ENCODE measurements at regions not wholly inside any gene's neighbourhood (a gene's known extent, or its start where the extent isn't known, plus 50 kb on each side); places are given as distances from the start of the nearest gene placed in this dataset.

DNA sequence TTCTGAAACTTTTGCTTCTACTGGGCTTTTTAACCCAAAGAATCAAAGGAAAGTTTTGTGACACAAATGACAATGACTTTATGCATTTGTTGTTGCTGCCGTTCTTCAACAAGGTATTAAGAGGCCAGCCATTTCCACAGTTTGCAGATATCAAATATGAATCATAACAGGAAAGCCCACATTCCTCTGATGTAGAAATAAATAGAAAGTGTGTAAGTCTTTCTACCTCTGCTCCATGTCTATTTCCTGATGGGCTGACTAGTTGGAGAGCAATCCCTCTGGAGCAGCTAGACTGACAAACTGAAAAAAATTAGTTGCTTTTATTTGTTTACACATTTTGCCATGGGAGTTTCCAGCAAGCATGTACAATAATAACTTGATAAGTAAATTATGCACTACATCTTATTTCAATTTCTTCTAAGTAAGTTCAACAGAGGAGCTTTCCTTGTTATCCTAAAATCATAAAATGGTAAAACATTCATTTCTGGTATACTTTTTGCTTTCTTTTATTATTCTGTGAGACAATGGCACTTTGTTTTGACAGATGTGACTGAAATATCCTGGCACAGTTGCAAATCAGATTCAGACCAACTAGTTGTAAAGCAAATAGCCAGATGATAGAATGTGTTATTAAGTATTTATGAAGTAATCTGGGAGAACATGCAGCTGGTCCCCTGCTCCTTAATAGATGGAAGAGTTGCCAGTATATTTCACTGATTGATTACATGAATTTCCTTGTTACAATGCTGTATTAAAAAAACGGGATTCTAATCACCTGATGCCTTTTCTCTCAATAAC, 266.7 kb downstream of the METTL4 start:
- DNase-seq (ENCODE audit: low read depth): peak; percentile 4

DNA sequence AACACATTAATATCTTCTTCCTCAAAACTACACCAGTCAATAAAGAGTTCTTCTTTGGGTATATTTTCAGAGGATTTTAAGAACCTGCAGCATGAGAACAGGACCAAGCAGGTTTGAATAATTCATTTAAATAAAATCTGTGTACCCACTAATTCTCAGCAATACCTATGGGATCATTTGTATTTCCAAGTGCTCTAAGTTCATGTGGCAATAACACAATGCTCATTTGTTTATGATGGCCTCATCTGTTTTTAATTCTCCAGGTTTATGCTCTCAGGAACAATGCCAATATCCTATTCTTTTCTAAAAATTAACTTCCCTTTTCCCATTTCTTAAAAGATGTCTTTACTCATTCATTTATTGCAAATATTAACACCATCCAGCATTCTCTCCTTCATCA, 264.7 kb downstream of the METTL4 start:
- no peak for DNase-seq (ENCODE audit: low read depth)

- no peak for DNase-seq (ENCODE audit: low read depth)
These were observed 260.4 kb downstream of the METTL4 start for GRCh38 chr18:2310886-2311285.

DNA sequence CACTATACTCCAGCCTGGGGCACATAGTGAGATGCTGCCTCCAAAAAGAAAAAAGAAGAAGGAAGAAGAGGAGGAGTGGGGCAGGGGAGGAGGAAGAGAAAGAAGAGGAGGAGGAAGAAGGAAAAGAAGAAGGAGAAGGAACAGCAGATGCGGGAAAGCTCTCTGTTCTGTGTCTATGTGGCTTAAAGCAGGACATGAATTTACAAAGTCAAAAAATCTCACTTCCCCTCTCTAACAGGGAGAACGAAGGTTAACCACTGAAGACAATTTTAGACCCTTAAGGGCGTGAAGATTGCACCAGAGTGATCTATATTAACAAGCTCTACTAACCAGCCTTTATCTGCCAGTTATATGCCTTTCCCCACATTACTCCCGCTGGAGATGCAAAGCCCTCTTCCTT, 258.9 kb downstream of the METTL4 start:
- no peak for DNase-seq (ENCODE audit: low read depth)

- DNase-seq (ENCODE audit: low read depth): no peak
These were observed 258.0 kb downstream of the METTL4 start for GRCh38 chr18:2313332-2313731.

- peak; percentile 22 for DNase-seq (ENCODE audit: low read depth)
These were observed 255.1 kb downstream of the METTL4 start for GRCh38 chr18:2316082-2316750.

DNA sequence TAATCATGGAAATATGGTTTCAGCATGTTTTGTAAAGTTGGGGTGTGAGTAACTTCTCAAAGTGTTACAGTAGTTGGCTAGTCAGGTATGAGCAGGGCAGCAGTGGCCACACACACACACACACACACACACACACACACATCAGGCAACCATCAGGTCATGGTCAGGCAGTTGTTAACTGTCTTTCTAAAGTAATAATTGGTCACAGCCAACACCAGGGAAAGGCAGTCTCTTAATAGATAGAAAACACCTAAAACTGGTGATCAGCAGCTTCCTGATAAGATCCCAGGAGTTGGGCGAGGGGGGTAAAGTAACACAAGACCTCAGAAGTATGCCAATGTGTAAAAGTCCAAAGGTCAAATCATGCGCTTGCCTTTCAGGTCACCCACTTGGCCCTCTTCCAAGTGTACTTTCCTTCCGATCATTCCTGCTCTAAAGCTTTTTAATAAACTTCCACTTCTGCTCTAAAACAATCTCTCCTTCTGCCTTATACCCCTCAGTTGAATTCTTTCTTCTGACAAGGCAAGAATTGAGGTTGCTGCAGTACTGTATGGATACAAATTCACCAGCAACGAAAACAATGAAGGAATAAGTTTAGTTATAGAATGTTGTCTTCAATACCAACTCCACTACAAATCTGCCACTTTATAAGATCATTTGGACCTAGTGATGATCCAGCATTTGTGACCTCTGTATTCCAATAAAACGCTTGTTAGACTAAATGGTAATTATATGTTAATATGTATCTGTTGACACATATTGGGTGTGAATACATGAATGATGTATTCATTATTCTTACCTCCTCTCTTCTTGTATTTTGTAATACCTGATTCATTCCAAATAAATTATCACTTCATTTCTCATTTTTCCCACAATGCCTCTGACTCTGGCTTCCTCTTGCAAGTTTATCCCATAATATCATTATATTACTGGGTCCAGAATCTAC, 254.3 kb downstream of the METTL4 start:
- DNase-seq (ENCODE audit: low read depth): peak; percentile 4

- no peak for DNase-seq (ENCODE audit: low read depth)
These were observed 246.8 kb downstream of the METTL4 start for GRCh38 chr18:2324459-2324858.

DNA sequence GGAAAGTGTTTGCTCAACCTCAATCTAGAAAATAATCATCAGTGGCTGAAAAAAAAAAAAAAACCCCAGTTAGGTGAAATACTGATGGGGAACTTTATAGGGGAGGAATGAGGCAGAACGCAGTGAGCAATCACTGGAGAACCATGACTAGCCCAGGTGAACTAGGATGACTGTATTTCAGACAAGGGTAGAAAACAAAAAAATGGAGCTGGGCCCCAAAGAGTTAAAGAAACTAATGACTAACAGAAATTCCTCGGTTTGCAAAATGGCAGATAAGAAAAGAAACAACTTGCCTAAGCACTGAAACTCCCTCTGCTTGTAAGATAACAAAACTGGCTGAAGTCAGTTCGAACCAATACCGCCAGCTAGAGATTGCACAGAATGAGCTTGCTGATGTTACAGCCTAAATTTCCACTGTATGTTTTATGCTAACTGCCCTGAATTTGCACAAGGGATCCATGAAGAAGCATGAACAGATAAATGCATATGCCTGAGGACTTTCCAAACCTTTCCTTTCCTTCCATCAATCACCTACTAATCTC, 245.9 kb downstream of the METTL4 start:
- peak; percentile 15 for DNase-seq (ENCODE audit: low read depth)

- no peak for DNase-seq (ENCODE audit: low read depth)
These were observed 245.4 kb downstream of the METTL4 start for GRCh38 chr18:2325933-2326332.

GRCh38 chr18:2326999-2327398, 244.3 kb downstream of the METTL4 start:
- no peak for DNase-seq (ENCODE audit: low read depth)

- DNase-seq (ENCODE audit: low read depth): no peak
These were observed 240.5 kb downstream of the METTL4 start for GRCh38 chr18:2330764-2331163.

DNA sequence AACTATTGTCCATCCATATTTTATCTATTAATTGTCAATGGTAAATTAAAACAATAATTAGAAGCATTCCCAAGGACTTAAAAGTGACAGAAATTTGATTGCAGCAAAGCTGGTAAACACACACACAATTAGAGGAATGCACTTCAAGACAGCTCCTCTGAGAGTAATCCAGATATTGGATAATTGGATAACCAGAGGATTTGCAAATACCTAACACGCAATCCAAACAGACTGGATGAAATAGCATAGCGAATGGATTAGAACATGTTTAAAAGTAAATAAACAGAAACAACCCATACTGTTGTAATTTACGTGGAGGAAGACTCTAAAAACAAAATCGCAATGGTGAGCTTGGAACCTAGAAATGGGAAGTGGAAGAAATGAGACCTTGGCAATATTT, 239.8 kb downstream of the METTL4 start:
- DNase-seq (ENCODE audit: low read depth): no peak

- DNase-seq (ENCODE audit: low read depth): no peak
These were observed 234.5 kb downstream of the METTL4 start for GRCh38 chr18:2336690-2337392.

DNA sequence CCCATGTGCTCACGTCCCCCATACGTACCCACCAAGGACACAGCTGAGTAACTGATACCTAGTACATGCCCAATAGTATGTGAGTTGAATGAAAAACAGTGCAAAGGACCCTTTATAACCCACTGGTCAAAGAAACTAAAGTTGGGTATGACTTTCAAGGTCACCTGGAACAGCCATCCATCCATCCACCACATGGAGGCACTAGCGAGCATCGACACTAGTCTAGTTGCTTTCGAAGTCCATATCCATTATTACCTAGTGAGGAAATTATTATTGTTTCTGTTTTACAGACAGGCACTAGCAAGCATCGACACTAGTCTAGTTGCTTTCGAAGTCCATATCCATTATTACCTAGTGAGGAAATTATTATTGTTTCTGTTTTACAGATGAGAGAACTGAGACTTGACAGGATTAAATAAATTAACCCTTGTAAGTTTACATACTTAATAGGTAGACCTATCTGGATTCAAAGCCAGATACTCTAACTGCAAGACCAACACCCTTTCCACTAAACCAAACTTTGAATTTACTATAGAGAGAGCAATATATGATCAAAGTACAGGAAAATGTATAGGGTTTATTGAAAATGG, 233.7 kb downstream of the METTL4 start:
- peak; percentile 19 for DNase-seq (ENCODE audit: low read depth)

GRCh38 chr18:2338601-2339000, 232.7 kb downstream of the METTL4 start:
- DNase-seq (ENCODE audit: low read depth): no peak

DNA sequence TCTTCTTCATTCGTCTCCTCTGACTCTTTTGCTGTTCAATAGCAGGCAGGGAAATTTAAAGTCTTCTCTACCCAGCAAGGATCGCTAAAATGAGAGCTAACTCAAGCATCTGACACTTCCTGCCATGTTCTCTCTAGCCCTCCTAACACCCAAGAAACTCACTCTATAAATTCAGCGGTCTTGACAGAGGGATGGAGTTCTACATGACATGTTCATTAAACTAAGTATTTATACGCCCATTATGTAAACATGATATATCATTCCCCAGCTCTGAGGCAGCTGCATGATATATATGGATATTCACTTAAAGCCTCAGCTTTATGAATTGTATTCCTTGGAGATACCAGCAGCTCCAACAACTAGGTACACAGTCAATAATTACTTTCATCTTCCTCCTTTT, 231.0 kb downstream of the METTL4 start:
- no peak for DNase-seq (ENCODE audit: low read depth)

DNA sequence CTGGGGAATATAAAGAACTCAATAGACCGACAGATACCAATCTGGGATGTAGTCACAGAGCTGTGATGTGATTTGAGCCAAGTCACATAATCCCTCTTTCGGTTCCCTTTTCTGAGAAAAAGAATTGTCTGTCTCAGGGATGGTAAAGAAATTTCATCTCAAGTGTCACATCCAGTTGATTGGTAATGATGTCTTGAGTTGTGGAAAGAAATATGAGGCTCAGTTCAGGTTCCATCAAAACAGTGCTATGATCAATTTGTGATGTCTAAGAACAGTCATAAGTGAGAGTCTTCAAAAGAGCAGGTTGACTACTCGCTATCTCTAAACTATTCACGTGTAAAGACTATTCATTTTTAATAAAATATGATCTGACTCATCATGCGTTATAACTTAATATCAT, 223.3 kb downstream of the METTL4 start:
- no peak for DNase-seq (ENCODE audit: low read depth)

- no peak for DNase-seq (ENCODE audit: low read depth)
These were observed 220.0 kb downstream of the METTL4 start for GRCh38 chr18:2351126-2351850.

DNA sequence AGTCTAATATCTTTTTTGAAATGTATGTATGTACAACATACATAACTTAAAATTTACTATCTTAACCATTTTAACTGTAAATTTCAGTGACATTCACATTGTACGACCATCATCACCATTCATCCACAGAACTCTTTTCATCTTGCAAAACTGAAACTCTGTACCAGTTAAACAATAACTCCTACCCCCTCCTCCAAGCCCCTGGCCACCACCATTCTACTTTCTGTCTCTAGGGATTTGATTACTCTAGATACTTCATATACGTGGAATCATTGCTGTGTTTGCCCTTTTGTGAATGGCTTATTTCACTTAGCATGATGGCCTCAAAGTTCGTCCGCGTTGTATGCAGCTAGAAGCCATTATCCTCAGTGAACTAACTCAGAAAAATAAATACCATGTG, 217.0 kb downstream of the METTL4 start:
- no peak for DNase-seq (ENCODE audit: low read depth)

Measured in renal cortical epithelial cell (primary cell).